HUDEP-2 (cell line): ENCODE measurements at regions not wholly inside any gene's neighbourhood (a gene's known extent, or its start where the extent isn't known, plus 50 kb on each side); places are given as distances from the start of the nearest gene placed in this dataset.
A peak's percentile ranks its signal among the peaks of the same experiment; 100 is the strongest.
"Not testable (repeated sequence)": the region's sequence is repeated elsewhere in the genome, so short reads cannot be mapped to it uniquely, and the experiment has no call there.

Experiments
- DNase-seq, 76 experiments: peaks; one replicate each; lab custom pipeline; 2025; ENCODE audit not compliant: unreplicated experiment in 76 of 76; lab: John Stamatoyannopoulos, UW

GRCh38 chr4:94141001-94141400, 66.7 kb upstream of the SMARCAD1 start:
- DNase-seq = no peak

- not testable (repeated sequence) for DNase-seq
Measured at GRCh38 chr4:94148052-94148451, 59.6 kb upstream of the SMARCAD1 start.

DNA sequence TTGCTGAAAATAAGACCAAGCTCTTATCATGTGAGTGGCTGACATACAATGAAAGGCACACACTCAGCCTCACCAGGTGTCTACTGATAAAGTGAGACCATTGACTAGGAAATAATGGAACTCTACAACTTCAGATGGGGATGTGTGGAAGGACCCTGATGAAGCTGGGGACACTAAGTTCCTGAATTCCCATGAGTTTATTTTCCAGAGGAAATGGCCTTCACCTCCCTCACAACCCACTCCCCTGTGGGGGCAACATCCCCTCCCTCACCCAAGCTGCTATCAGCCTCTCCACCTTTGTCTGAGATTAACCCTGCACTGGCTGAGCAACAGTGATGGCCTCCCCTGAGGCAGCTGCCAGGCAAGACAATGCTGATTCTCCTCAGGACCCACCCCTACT, 55.2 kb upstream of the SMARCAD1 start:
- DNase-seq = no peak

DNA sequence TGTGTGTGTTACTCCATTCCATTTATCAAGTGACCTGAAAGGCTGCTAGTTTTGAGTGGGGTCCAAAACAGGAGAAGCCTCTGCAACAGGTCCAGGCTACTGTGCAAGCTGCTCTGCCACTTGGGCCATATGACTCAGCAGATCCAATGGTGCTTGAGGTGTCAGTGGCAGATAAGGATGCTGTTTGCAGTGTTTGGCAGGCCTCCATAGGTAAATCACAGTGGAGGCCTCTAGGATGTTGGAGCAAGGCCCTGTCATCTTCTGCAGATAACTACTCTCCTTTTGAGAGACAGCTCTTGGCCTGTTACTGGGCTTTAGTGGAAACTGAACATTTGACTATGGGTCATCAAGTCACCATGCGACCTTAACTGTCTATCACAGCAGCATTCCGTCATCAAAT, 52.3 kb upstream of the SMARCAD1 start:
- peak in 38 of 76 experiments; percentile 1 to 69 (median 20) for DNase-seq

- no peak for DNase-seq
Measured at GRCh38 chr4:94156826-94157225, 50.8 kb upstream of the SMARCAD1 start.
